Common myeloid progenitor, CD34-positive (primary cell): ENCODE measurements at regions not wholly inside any gene's neighbourhood (a gene's known extent, or its start where the extent isn't known, plus 50 kb on each side); places are given as distances from the start of the nearest gene placed in this dataset.
"Not testable (repeated sequence)": the region's sequence is repeated elsewhere in the genome, so short reads cannot be mapped to it uniquely, and the experiment has no call there.

Source experiments
- CTCF ChIA-PET: fragments of 350-600 bp; sonication (Branson Sonifier 250); formaldehyde crosslinking; loops from one replicate; lab custom pipeline; 2021; ENCODE audit warnings: antibody characterized with exemption; lab: Charles Lee
- POLR2A ChIA-PET: fragments of 350-600 bp; sonication (Branson Sonifier 250); formaldehyde crosslinking; loops from one replicate; lab custom pipeline; 2021; ENCODE audit warnings: antibody characterized with exemption; lab: Charles Lee
- DNase-seq, 3 donors: peaks; one replicate each; pipeline versions ENCODE4 v3.0.0 to v3.0.0-alpha.2; 2013
- H3K27ac ChIP-seq, 2 experiments: 1 replicate in 1 of 2; 2 replicates in 1 of 2; pipeline ENCODE4 v1.7.0; 2013; ENCODE audit warnings: inconsistent platforms in 2 of 2, low read length in 2 of 2, mild to moderate bottlenecking in 2 of 2, low read depth in 1 of 2, moderate library complexity in 1 of 2; ENCODE audit not compliant: severe bottlenecking in 2 of 2, insufficient read depth in 1 of 2, poor library complexity in 1 of 2
- H3K27me3 ChIP-seq, 5 experiments: replicated peaks in 2 of 5; 1 replicate in 3 of 5; 2 replicates in 2 of 5; pipeline versions ENCODE4 v1.6.1 to v1.7.0; 2013; ENCODE audit warnings: low read length in 4 of 5, mild to moderate bottlenecking in 2 of 5, moderate library complexity in 2 of 5, inconsistent platforms in 1 of 5; ENCODE audit not compliant: insufficient read depth in 5 of 5, control insufficient read depth in 4 of 5
- H3K36me3 ChIP-seq, 4 experiments: 1 replicate in 2 of 4; 2 replicates in 2 of 4; pipeline versions ENCODE4 v1.6.1 to v1.7.0; 2013; ENCODE audit warnings: low read length in 3 of 4, control low read depth in 1 of 4, mild to moderate bottlenecking in 1 of 4; ENCODE audit not compliant: control insufficient read depth in 4 of 4, insufficient read depth in 4 of 4
- H3K4me1 ChIP-seq, 4 experiments: 1 replicate in 3 of 4; 2 replicates in 1 of 4; pipeline versions ENCODE4 v1.6.1 to v1.7.1; 2013; ENCODE audit warnings: low read length in 3 of 4, mild to moderate bottlenecking in 3 of 4, control low read depth in 1 of 4, inconsistent platforms in 1 of 4, moderate library complexity in 1 of 4; ENCODE audit not compliant: control insufficient read depth in 4 of 4, insufficient read depth in 4 of 4; ENCODE audit errors: control extremely low read depth in 1 of 4
- H3K4me3 ChIP-seq, 7 experiments: 1 replicate in 4 of 7; 2 replicates in 3 of 7; pipeline versions ENCODE4 v1.5.1 to v1.7.0; 2013; ENCODE audit warnings: mild to moderate bottlenecking in 7 of 7, low read length in 6 of 7, moderate library complexity in 6 of 7, inconsistent platforms in 2 of 7, low read depth in 2 of 7, control low read depth in 1 of 7; ENCODE audit not compliant: insufficient read depth in 4 of 7, control insufficient read depth in 1 of 7; ENCODE audit errors: extremely low read depth in 1 of 7
- H3K9me3 ChIP-seq, 5 experiments: 1 replicate in 4 of 5; 2 replicates in 1 of 5; pipeline versions ENCODE4 v1.6.1 to v1.7.1; 2013; ENCODE audit warnings: low read length in 4 of 5, mild to moderate bottlenecking in 2 of 5, inconsistent platforms in 1 of 5, low read depth in 1 of 5, moderate library complexity in 1 of 5; ENCODE audit not compliant: control insufficient read depth in 4 of 5, insufficient read depth in 2 of 5; ENCODE audit errors: control extremely low read depth in 1 of 5
- WGBS: methylation state at CpG from one replicate; pipeline ENCODE4 v1.1.5; 2013; ENCODE audit not compliant: insufficient coverage; 5-methylcytosine and 5-hydroxymethylcytosine counted together

- Histone ChIP-seq H3K36me3 (no peaks in the 10 kb centered on the region), H3K9me3 (peaks cover 0 to 5% (median 0%) of the 10 kb centered on the region in 5 experiments), H3K27me3 (peaks cover 0 to 27% (median 11%) of the 10 kb centered on the region in 5 experiments), H3K27ac (no peak overlapping the region), H3K4me3 (peak overlapping the region in 5 of 7 experiments; percentile 26 to 67 (median 36)), H3K4me1 (peaks cover 0 to 6% (median 4%) of the 10 kb centered on the region in 4 experiments)
- WGBS: 20% methylated on average over 54 of the region's 57 CpGs
- CTCF ChIA-PET: interaction anchor here (0.6 to 3.0 kb wide), 15 partner anchors 7 to 865 kb away, joined by 3 to 11 read pairs (median 4); partner anchors contain the start of gene BARX2
- peak; percentile 73 to 88 (median 87) for DNase-seq
- POLR2A ChIA-PET: interaction anchor here (0.6 kb wide), 1 partner anchor 382 kb away, joined by 3 read pairs; no protein-coding TSS in a partner anchor
Measured at GRCh38 chr11:129750343-129751292, 65.0 kb upstream of the TMEM45B start.

- Histone ChIP-seq H3K27ac (no peak overlapping the region), H3K4me3 (no peak overlapping the region), H3K4me1 (peaks cover 0 to 6% (median 4%) of the 10 kb centered on the region in 4 experiments), H3K9me3 (peaks cover 0 to 5% (median 0%) of the 10 kb centered on the region in 5 experiments), H3K36me3 (no peaks in the 10 kb centered on the region), H3K27me3 (peaks cover 0 to 26% (median 11%) of the 10 kb centered on the region in 5 experiments)
- 85% methylated on average over 2 of the region's 3 CpGs for WGBS
- no peak for DNase-seq
- ChIA-PET POLR2A (no interaction called here), CTCF (interaction anchor here (0.6 to 3.0 kb wide), 5 partner anchors 8 to 420 kb away, joined by 3 to 11 read pairs (median 4); no protein-coding TSS in a partner anchor)
Measured at GRCh38 chr11:129751511-129751910, 64.1 kb upstream of the TMEM45B start.

- H3K4me1 ChIP-seq, CTCF ChIA-PET, H3K4me3 ChIP-seq, POLR2A ChIA-PET, H3K27ac ChIP-seq, H3K27me3 ChIP-seq, DNase-seq, H3K36me3 ChIP-seq, H3K9me3 ChIP-seq: not testable (repeated sequence)
- 100% methylated on average over 1 of the region's 4 CpGs for WGBS
Measured at GRCh38 chr11:129763569-129763968, 52.1 kb upstream of the TMEM45B start.

GRCh38 chr11:129764204-129764603 is 51.4 kb upstream of the TMEM45B start:
- H3K27me3 ChIP-seq, H3K9me3 ChIP-seq, H3K27ac ChIP-seq, POLR2A ChIA-PET, H3K4me3 ChIP-seq, H3K36me3 ChIP-seq, H3K4me1 ChIP-seq, CTCF ChIA-PET, DNase-seq: not testable (repeated sequence)
- WGBS: no CpG with 5 or more reads among the region's 5 CpGs
